ENCODE measurements at regions not wholly inside any gene's neighbourhood (a gene's known extent, or its start where the extent isn't known, plus 50 kb on each side); places are given as distances from the start of the nearest gene placed in this dataset.

- DNase-seq (no peak), FAIRE-seq (no peak)
- Histone ChIP-seq H3K4me1 (ENCODE audit: control insufficient read depth in 3 of 3, insufficient read depth in 2 of 3, low read depth in 1 of 3, low read length in 2 of 3) (no peaks in the 10 kb centered on the region), H3K4me3 (ENCODE audit: low read depth in 1 of 3, low read length in 3 of 3) (no peak overlapping the region), H3K9me3 (ENCODE audit: control insufficient read depth in 2 of 2, insufficient read depth in 1 of 2, low read depth in 1 of 2, low read length in 1 of 2) (no peaks in the 10 kb centered on the region), H3K36me3 (ENCODE audit: control insufficient read depth in 3 of 3, insufficient read depth in 2 of 3, low read depth in 1 of 3, low read length in 3 of 3) (no peaks in the 10 kb centered on the region), H3K27ac (ENCODE audit: low read depth in 1 of 3, low read length in 2 of 3) (no peak overlapping the region), H3K27me3 (ENCODE audit: control insufficient read depth in 3 of 3, insufficient read depth in 3 of 3, low read length in 3 of 3) (no peaks in the 10 kb centered on the region)
- WGBS, 3 donors, result 80 to 81% (median 81%) methylated on average over 3 of the region's 3 CpGs
Observed at GRCh38 chr4:35506161-35506560, 738.2 kb downstream of the ARAP2 start.

- no peak overlapping the region for H3K27ac ChIP-seq (ENCODE audit: low read depth in 1 of 3, low read length in 2 of 3)
- FAIRE-seq, result no peak
- no peak overlapping the region for H3K4me3 ChIP-seq (ENCODE audit: low read depth in 1 of 3, low read length in 3 of 3)
- no peak for DNase-seq
- H3K9me3 ChIP-seq (ENCODE audit: control insufficient read depth in 2 of 2, insufficient read depth in 1 of 2, low read depth in 1 of 2, low read length in 1 of 2), result no peaks in the 10 kb centered on the region
- H3K27me3 ChIP-seq (ENCODE audit: control insufficient read depth in 3 of 3, insufficient read depth in 3 of 3, low read length in 3 of 3), result no peaks in the 10 kb centered on the region
- H3K4me1 ChIP-seq (ENCODE audit: control insufficient read depth in 3 of 3, insufficient read depth in 2 of 3, low read depth in 1 of 3, low read length in 2 of 3), result no peaks in the 10 kb centered on the region
- H3K36me3 ChIP-seq (ENCODE audit: control insufficient read depth in 3 of 3, insufficient read depth in 2 of 3, low read depth in 1 of 3, low read length in 3 of 3), result no peaks in the 10 kb centered on the region
- WGBS, 3 donors, result 84 to 88% (median 86%) methylated on average over 4 of the region's 4 CpGs
Observed at GRCh38 chr4:35511851-35512250, 732.5 kb downstream of the ARAP2 start.

- Histone ChIP-seq H3K27me3 (ENCODE audit: control insufficient read depth in 3 of 3, insufficient read depth in 3 of 3, low read length in 3 of 3) (no peaks in the 10 kb centered on the region), H3K4me3 (ENCODE audit: low read depth in 1 of 3, low read length in 3 of 3) (no peak overlapping the region), H3K9me3 (ENCODE audit: control insufficient read depth in 2 of 2, insufficient read depth in 1 of 2, low read depth in 1 of 2, low read length in 1 of 2) (no peaks in the 10 kb centered on the region), H3K27ac (ENCODE audit: low read depth in 1 of 3, low read length in 2 of 3) (no peak overlapping the region), H3K36me3 (ENCODE audit: control insufficient read depth in 3 of 3, insufficient read depth in 2 of 3, low read depth in 1 of 3, low read length in 3 of 3) (no peaks in the 10 kb centered on the region), H3K4me1 (ENCODE audit: control insufficient read depth in 3 of 3, insufficient read depth in 2 of 3, low read depth in 1 of 3, low read length in 2 of 3) (no peaks in the 10 kb centered on the region)
- 38 to 52% (median 49%) methylated on average over 1 of the region's 1 CpG for WGBS, 3 donors
- FAIRE-seq, result no peak
- no peak for DNase-seq
Observed at GRCh38 chr4:35516102-35516501, 728.2 kb downstream of the ARAP2 start.

- no peak overlapping the region for H3K27ac ChIP-seq (ENCODE audit: low read depth in 1 of 3, low read length in 2 of 3)
- H3K4me3 ChIP-seq (ENCODE audit: low read depth in 1 of 3, low read length in 3 of 3), result no peak overlapping the region
- H3K9me3 ChIP-seq (ENCODE audit: control insufficient read depth in 2 of 2, insufficient read depth in 1 of 2, low read depth in 1 of 2, low read length in 1 of 2), result no peaks in the 10 kb centered on the region
- 0 to 35% (median 18%) methylated on average over 1 of the region's 1 CpG for WGBS, 3 donors
- no peaks in the 10 kb centered on the region for H3K27me3 ChIP-seq (ENCODE audit: control insufficient read depth in 3 of 3, insufficient read depth in 3 of 3, low read length in 3 of 3)
- DNase-seq (no peak), FAIRE-seq (no peak)
- H3K36me3 ChIP-seq (ENCODE audit: control insufficient read depth in 3 of 3, insufficient read depth in 2 of 3, low read depth in 1 of 3, low read length in 3 of 3), result no peaks in the 10 kb centered on the region
- no peaks in the 10 kb centered on the region for H3K4me1 ChIP-seq (ENCODE audit: control insufficient read depth in 3 of 3, insufficient read depth in 2 of 3, low read depth in 1 of 3, low read length in 2 of 3)
Observed at GRCh38 chr4:35520059-35520458, 724.3 kb downstream of the ARAP2 start.

- H3K27me3 ChIP-seq (ENCODE audit: control insufficient read depth in 3 of 3, insufficient read depth in 3 of 3, low read length in 3 of 3), result no peaks in the 10 kb centered on the region
- WGBS, 3 donors, result 25 to 41% (median 29%) methylated on average over 1 of the region's 1 CpG
- no peak for FAIRE-seq
- H3K36me3 ChIP-seq (ENCODE audit: control insufficient read depth in 3 of 3, insufficient read depth in 2 of 3, low read depth in 1 of 3, low read length in 3 of 3), result no peaks in the 10 kb centered on the region
- H3K4me3 ChIP-seq (ENCODE audit: low read depth in 1 of 3, low read length in 3 of 3), result no peak overlapping the region
- no peaks in the 10 kb centered on the region for H3K9me3 ChIP-seq (ENCODE audit: control insufficient read depth in 2 of 2, insufficient read depth in 1 of 2, low read depth in 1 of 2, low read length in 1 of 2)
- H3K4me1 ChIP-seq (ENCODE audit: control insufficient read depth in 3 of 3, insufficient read depth in 2 of 3, low read depth in 1 of 3, low read length in 2 of 3), result no peaks in the 10 kb centered on the region
- no peak overlapping the region for H3K27ac ChIP-seq (ENCODE audit: low read depth in 1 of 3, low read length in 2 of 3)
- no peak for DNase-seq
Observed at GRCh38 chr4:35521682-35522081, 722.6 kb downstream of the ARAP2 start.

GRCh38 chr4:35525192-35525978 is 718.9 kb downstream of the ARAP2 start:
- WGBS, 3 donors, result 71 to 76% (median 76%) methylated on average over 27 to 28 of the region's 28 CpGs
- no peak for FAIRE-seq
- Histone ChIP-seq H3K36me3 (ENCODE audit: control insufficient read depth in 3 of 3, insufficient read depth in 2 of 3, low read depth in 1 of 3, low read length in 3 of 3) (no peaks in the 10 kb centered on the region), H3K9me3 (ENCODE audit: control insufficient read depth in 2 of 2, insufficient read depth in 1 of 2, low read depth in 1 of 2, low read length in 1 of 2) (no peaks in the 10 kb centered on the region), H3K4me1 (ENCODE audit: control insufficient read depth in 3 of 3, insufficient read depth in 2 of 3, low read depth in 1 of 3, low read length in 2 of 3) (no peaks in the 10 kb centered on the region), H3K27ac (ENCODE audit: low read depth in 1 of 3, low read length in 2 of 3) (no peak overlapping the region), H3K4me3 (ENCODE audit: low read depth in 1 of 3, low read length in 3 of 3) (no peak overlapping the region), H3K27me3 (ENCODE audit: control insufficient read depth in 3 of 3, insufficient read depth in 3 of 3, low read length in 3 of 3) (no peaks in the 10 kb centered on the region)
- no peak for DNase-seq

GRCh38 chr4:35526456-35526855 is 717.9 kb downstream of the ARAP2 start:
- Histone ChIP-seq H3K4me1 (ENCODE audit: control insufficient read depth in 3 of 3, insufficient read depth in 2 of 3, low read depth in 1 of 3, low read length in 2 of 3) (no peaks in the 10 kb centered on the region), H3K27me3 (ENCODE audit: control insufficient read depth in 3 of 3, insufficient read depth in 3 of 3, low read length in 3 of 3) (no peaks in the 10 kb centered on the region), H3K4me3 (ENCODE audit: low read depth in 1 of 3, low read length in 3 of 3) (no peak overlapping the region), H3K9me3 (ENCODE audit: control insufficient read depth in 2 of 2, insufficient read depth in 1 of 2, low read depth in 1 of 2, low read length in 1 of 2) (peaks cover 0 to 2% of the 10 kb centered on the region in 2 donors), H3K27ac (ENCODE audit: low read depth in 1 of 3, low read length in 2 of 3) (no peak overlapping the region), H3K36me3 (ENCODE audit: control insufficient read depth in 3 of 3, insufficient read depth in 2 of 3, low read depth in 1 of 3, low read length in 3 of 3) (no peaks in the 10 kb centered on the region)
- DNase-seq, result no peak
- no peak for FAIRE-seq
- 82 to 88% (median 86%) methylated on average over 3 of the region's 3 CpGs for WGBS, 3 donors

GRCh38 chr4:35534962-35535361 is 709.4 kb downstream of the ARAP2 start:
- Histone ChIP-seq H3K4me1 (ENCODE audit: control insufficient read depth in 3 of 3, insufficient read depth in 2 of 3, low read depth in 1 of 3, low read length in 2 of 3) (no peaks in the 10 kb centered on the region), H3K9me3 (ENCODE audit: control insufficient read depth in 2 of 2, insufficient read depth in 1 of 2, low read depth in 1 of 2, low read length in 1 of 2) (peaks cover 1 to 5% of the 10 kb centered on the region in 2 donors), H3K27me3 (ENCODE audit: control insufficient read depth in 3 of 3, insufficient read depth in 3 of 3, low read length in 3 of 3) (no peaks in the 10 kb centered on the region), H3K27ac (ENCODE audit: low read depth in 1 of 3, low read length in 2 of 3) (no peak overlapping the region), H3K4me3 (ENCODE audit: low read depth in 1 of 3, low read length in 3 of 3) (no peak overlapping the region), H3K36me3 (ENCODE audit: control insufficient read depth in 3 of 3, insufficient read depth in 2 of 3, low read depth in 1 of 3, low read length in 3 of 3) (no peaks in the 10 kb centered on the region)
- DNase-seq, result no peak
- 76 to 79% (median 79%) methylated on average over 5 of the region's 5 CpGs for WGBS, 3 donors
- FAIRE-seq, result no peak

- Histone ChIP-seq H3K9me3 (ENCODE audit: control insufficient read depth in 2 of 2, insufficient read depth in 1 of 2, low read depth in 1 of 2, low read length in 1 of 2) (peaks cover 0 to 2% of the 10 kb centered on the region in 2 donors), H3K4me1 (ENCODE audit: control insufficient read depth in 3 of 3, insufficient read depth in 2 of 3, low read depth in 1 of 3, low read length in 2 of 3) (no peaks in the 10 kb centered on the region), H3K27me3 (ENCODE audit: control insufficient read depth in 3 of 3, insufficient read depth in 3 of 3, low read length in 3 of 3) (no peaks in the 10 kb centered on the region), H3K4me3 (ENCODE audit: low read depth in 1 of 3, low read length in 3 of 3) (no peak overlapping the region), H3K36me3 (ENCODE audit: control insufficient read depth in 3 of 3, insufficient read depth in 2 of 3, low read depth in 1 of 3, low read length in 3 of 3) (no peaks in the 10 kb centered on the region), H3K27ac (ENCODE audit: low read depth in 1 of 3, low read length in 2 of 3) (no peak overlapping the region)
- FAIRE-seq (no peak), DNase-seq (no peak)
- 69 to 75% (median 70%) methylated on average over 4 of the region's 4 CpGs for WGBS, 3 donors
Observed at GRCh38 chr4:35538807-35539206, 705.5 kb downstream of the ARAP2 start.

Data from small intestine (tissue), 7 donors.